RWPE1 (cell line): ENCODE measurements at regions not wholly inside any gene's neighbourhood (a gene's known extent, or its start where the extent isn't known, plus 50 kb on each side); places are given as distances from the start of the nearest gene placed in this dataset.
"Not testable (repeated sequence)": the region's sequence is repeated elsewhere in the genome, so short reads cannot be mapped to it uniquely, and the experiment has no call there.

ENCODE experiments used
- CTCF ChIA-PET: fragments of 350-600 bp; sonication (Branson Sonifier 250); formaldehyde crosslinking; extraction: SDS; loops from one replicate; lab custom pipeline; 2021; lab: Yijun Ruan, JAX
- POLR2A ChIA-PET: fragments of 400-600 bp; formaldehyde crosslinking; extraction: SDS; loops from one replicate; lab custom pipeline; 2020; ENCODE audit warnings: antibody characterized with exemption; ENCODE audit not compliant: low non-redundant PET; lab: Yijun Ruan, JAX
- DNase-seq: peaks from one replicate; pipeline ENCODE4 v3.0.0; 2012; ENCODE audit warnings: low spot score
- H3K27ac ChIP-seq: fragments of 450-650 bp; 2 replicates; pipeline ENCODE4 v1.5.1; 2017

DNA sequence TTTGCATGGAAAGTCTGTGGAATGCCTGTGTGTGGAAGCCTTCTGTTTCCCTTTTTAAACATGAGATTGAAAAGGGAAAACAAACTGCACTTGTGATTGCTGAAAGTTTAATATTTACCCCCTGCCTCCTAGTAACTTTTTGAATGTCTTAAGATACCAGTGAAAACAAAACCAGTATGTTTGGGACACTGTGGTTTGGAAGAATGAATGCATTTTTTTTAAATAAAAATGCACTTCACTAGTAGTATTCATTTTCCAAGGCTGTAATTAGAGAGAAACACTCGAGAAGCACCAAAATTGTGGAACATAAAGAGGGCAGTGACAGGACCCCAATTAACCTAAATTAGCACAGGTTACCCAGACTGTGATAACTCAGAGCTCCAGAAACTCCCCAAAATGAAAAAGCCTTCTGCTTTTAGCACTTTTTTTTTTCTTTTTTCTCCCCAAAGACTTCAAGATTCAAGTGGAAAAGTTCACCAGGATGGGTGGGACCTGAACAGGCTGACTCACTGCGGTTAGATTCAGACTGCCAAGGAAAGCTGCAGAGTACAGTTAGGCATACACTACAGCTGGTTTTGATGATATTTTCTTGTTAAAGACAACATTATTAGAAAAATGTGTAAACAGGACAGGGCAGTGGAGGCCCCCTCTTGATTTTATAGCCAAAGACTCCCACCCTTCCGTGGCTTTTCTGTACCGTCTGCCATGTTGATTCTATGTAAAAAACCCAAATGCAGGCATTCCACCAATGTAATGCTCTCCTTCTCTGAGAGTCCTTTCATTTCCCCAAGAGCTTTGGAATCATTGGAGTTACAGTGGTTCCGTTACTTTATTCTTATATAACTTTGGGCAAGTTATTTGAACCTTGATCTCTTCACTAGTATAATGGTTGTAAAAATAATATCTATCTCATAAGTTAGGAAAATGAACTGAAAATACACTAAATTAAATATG lies 151.8 kb upstream of the NBPF9 start:
- POLR2A ChIA-PET, H3K27ac ChIP-seq, CTCF ChIA-PET, DNase-seq: not testable (repeated sequence)

GRCh38 chr1:149260284-149260683 lies 156.9 kb upstream of the NBPF9 start:
- CTCF ChIA-PET, result not testable (repeated sequence)

DNA sequence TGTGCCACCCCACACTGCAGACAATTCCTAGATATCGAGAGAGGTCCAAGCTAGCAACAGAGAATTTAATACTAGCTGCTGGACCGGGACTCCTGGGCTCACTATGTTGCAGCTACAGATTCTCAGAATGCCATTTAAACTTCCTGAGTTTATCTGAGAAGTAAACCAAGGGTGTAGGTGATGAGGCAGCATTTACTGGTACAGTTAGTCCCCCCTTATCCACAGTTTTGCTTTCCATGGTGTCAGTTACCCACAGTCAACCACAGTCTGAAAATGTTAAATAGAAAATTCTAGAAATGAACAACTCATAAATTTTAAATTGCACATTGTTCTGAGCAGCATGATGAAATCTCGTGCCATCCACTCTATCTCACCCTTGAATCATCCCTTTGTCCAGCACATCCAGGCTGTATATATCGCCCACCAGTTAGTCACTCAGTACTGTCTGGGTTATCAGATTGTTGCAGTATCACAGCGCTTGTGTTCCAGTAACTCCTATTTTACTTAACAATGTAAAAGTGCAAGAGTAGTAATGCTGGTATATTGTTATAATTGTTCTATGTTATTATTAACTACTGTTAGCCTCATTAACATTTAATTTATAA lies 157.5 kb upstream of the NBPF9 start:
- DNase-seq, CTCF ChIA-PET, POLR2A ChIA-PET, H3K27ac ChIP-seq: not testable (repeated sequence)

More at GRCh38 chr1:149260284-149260683, 156.9 kb upstream of the NBPF9 start:
- DNase-seq, POLR2A ChIA-PET, H3K27ac ChIP-seq: not testable (repeated sequence)

DNA sequence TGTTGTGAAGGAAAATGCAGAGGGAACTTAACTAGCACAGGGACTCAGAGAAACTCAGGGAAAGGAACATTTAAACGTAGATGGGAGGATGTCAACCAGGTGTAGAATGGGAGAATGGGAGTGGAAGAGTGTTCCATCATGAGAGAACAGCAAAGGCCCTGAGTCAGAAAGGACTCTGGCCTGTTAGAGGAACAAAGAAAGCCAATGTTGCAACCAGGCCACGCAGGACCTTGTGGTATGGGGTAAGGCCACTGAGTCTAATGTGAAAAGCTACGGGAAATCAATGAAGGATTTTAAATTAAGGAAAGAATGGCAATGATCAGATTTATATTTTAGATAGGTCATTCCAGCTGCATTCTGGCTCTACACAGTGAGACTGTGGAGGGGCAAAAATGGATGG lies 163.9 kb upstream of the NBPF9 start:
- DNase-seq, POLR2A ChIA-PET, H3K27ac ChIP-seq, CTCF ChIA-PET: not testable (repeated sequence)

- POLR2A ChIA-PET, result not testable (repeated sequence)
Measured at GRCh38 chr1:149269001-149269702, 165.8 kb upstream of the NBPF9 start.

GRCh38 chr1:149269833-149270232 lies 166.5 kb upstream of the NBPF9 start:
- POLR2A ChIA-PET, CTCF ChIA-PET, H3K27ac ChIP-seq, DNase-seq: not testable (repeated sequence)

More at GRCh38 chr1:149269001-149269702, 165.8 kb upstream of the NBPF9 start:
- H3K27ac ChIP-seq, CTCF ChIA-PET, DNase-seq: not testable (repeated sequence)

GRCh38 chr1:149274493-149274892 lies 171.1 kb upstream of the NBPF9 start:
- H3K27ac ChIP-seq, DNase-seq, POLR2A ChIA-PET, CTCF ChIA-PET: not testable (repeated sequence)

- DNase-seq, POLR2A ChIA-PET, H3K27ac ChIP-seq, CTCF ChIA-PET: not testable (repeated sequence)
Measured at GRCh38 chr1:149275802-149276201, 172.5 kb upstream of the NBPF9 start.

DNA sequence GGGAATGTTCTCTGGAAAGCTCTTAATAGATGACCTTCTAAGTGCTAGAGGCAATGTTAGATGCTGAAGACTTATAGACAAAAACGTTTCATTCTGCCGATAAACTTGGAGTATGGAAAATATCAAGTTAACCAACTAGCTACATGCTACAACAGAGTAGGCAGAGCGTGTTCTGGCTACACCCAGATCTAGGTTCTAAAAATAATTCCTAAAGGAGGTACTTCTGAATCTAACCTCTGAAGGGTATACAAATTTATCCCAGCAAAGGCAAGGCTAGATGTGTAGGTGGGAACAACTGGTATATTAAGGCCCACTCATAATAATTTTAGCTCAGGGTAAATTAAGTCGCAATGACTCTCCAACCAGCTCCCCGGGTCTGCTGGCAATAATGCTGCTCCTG lies 173.1 kb upstream of the NBPF9 start:
- H3K27ac ChIP-seq, CTCF ChIA-PET, POLR2A ChIA-PET, DNase-seq: not testable (repeated sequence)

GRCh38 chr1:149278156-149278555 lies 174.8 kb upstream of the NBPF9 start:
- H3K27ac ChIP-seq, CTCF ChIA-PET, POLR2A ChIA-PET, DNase-seq: not testable (repeated sequence)

DNA sequence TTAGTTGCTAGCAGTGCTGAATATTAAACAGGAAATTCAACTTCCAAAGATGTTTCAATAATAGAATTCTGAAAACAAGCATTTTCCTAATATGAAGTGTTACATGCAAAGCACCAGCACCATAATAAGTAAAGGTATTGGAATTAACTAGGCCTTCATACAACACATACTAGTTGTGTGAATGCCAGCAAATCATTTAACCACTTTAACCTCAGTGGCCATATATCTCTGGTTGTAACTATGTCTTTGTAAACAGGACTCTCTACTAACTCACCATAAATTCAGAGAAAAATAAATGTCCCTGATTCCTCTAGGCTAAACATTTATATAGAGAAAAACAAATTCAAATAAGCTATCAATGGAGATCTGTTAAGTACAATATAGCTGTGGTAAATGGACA lies 175.7 kb upstream of the NBPF9 start:
- H3K27ac ChIP-seq, POLR2A ChIA-PET, CTCF ChIA-PET, DNase-seq: not testable (repeated sequence)

- CTCF ChIA-PET, H3K27ac ChIP-seq, DNase-seq, POLR2A ChIA-PET: not testable (repeated sequence)
Measured at GRCh38 chr1:149279512-149279911, 176.2 kb upstream of the NBPF9 start.

DNA sequence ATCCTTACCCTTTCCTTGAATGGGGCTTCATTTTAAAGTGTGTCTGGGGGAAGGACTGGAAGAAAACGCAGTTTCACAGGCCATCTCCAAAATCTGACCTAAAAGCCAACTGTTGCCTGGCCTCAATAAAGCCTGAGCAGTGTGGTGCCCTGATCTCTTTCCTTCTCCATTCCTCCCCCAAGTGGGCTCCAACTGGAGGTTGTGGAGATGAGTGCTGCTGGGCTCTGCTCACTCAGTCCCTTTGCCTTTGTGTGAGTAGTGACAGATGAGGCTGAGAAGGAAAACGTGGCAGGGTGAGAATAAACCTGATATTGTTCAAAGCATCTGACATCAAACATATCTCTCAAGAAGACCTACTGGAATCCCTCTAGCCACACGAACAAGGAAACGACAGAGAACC lies 181.4 kb upstream of the NBPF9 start:
- POLR2A ChIA-PET, H3K27ac ChIP-seq, CTCF ChIA-PET, DNase-seq: not testable (repeated sequence)

GRCh38 chr1:149285205-149285604 lies 181.9 kb upstream of the NBPF9 start:
- DNase-seq, H3K27ac ChIP-seq, CTCF ChIA-PET, POLR2A ChIA-PET: not testable (repeated sequence)

DNA sequence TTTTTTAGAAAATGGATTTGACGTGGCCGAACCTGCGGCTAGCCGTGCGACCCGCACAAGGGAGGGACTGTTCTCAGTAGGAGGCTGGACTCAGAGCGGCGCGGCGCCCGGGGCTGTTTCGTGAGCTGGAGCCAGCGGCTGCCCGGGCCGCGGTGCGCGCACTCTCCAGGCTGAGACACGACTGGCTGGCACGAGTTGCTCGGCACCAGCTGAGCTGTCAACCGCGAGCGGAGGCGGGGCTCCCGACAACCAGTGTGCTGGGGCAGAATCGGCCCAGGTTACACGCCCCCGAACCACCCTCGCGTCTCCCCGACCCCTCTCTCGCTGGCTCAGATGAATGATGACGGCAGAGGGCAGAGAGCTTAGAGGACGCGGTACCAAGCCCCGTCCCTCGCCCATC lies 182.3 kb upstream of the NBPF9 start:
- H3K27ac ChIP-seq, POLR2A ChIA-PET, DNase-seq, CTCF ChIA-PET: not testable (repeated sequence)

DNA sequence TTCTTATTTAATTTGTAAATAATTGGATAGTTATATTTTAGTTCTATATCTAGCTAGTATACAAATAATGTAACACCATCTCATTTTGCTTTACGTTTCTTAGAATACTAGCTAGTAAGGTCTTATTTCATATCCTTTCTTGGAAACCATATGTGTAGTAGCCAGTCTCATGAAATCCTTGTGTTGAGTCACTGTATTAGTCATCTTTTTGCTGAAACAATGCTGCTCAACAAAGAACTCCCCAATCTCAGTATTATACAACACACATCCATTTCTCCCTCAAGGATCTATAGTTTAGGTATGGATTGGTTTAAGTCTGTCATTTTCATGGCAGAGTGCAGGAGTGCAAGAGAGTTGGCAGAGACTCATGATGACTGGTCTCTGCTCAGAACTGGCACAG lies 185.2 kb upstream of the NBPF9 start:
- CTCF ChIA-PET, POLR2A ChIA-PET: not testable (repeated sequence)

More for the DNA sequence above, 185.2 kb upstream of the NBPF9 start:
- H3K27ac ChIP-seq, DNase-seq: not testable (repeated sequence)
